ENCODE measurements at regions not wholly inside any gene's neighbourhood (a gene's known extent, or its start where the extent isn't known, plus 50 kb on each side); places are given as distances from the start of the nearest gene placed in this dataset.
"Not testable (repeated sequence)": the region's sequence is repeated elsewhere in the genome, so short reads cannot be mapped to it uniquely, and the experiment has no call there.

- Mint-ChIP-seq H3K4me1 (ENCODE audit: low read depth) (no peaks in the 10 kb centered on the region), H3K4me3 (no peak overlapping the region), H3K36me3 (ENCODE audit: low read depth) (no peaks in the 10 kb centered on the region), H3K27me3 (no peaks in the 10 kb centered on the region), H3K27ac (no peak overlapping the region), H3K9me3 (peaks cover 10% of the 10 kb centered on the region)
- CTCF ChIA-PET, result no interaction called here
- Histone ChIP-seq H3K9me3 (ENCODE audit: control insufficient read depth in 1 of 2, insufficient read depth in 1 of 2, low read length in 2 of 2) (peaks cover 3 to 7% of the 10 kb centered on the region in 2 experiments), H3K4me3 (ENCODE audit: low read length) (no peak overlapping the region), H3K27me3 (ENCODE audit: control insufficient read depth in 1 of 2, insufficient read depth in 2 of 2, low read length in 2 of 2) (no peaks in the 10 kb centered on the region), H3K36me3 (ENCODE audit: insufficient read depth, low read length) (no peaks in the 10 kb centered on the region), H3K4me1 (ENCODE audit: insufficient read depth, low read length) (no peaks in the 10 kb centered on the region), H3K27ac (ENCODE audit: low read depth in 1 of 2, low read length in 2 of 2) (no peak overlapping the region)
- no peak for ATAC-seq (ENCODE audit: poor library complexity)
- intact Hi-C loops (cut with DNase I, micrococcal nuclease), result no loop called here
- TF ChIP-seq CTCF (IDR thresholded peaks at IDR 0.05), result no peak
- POLR2A ChIA-PET, result no interaction called here
- DNase-seq, result no peak
These were observed 696.4 kb upstream of the ZNF804A start for GRCh38 chr2:183901931-183902330.

- H3K4me3 Mint-ChIP-seq, result no peak overlapping the region
- no peaks in the 10 kb centered on the region for H3K27me3 Mint-ChIP-seq
- H3K4me3 ChIP-seq (ENCODE audit: low read length), result no peak overlapping the region
- H3K9me3 ChIP-seq (ENCODE audit: control insufficient read depth in 1 of 2, insufficient read depth in 1 of 2, low read length in 2 of 2), result peaks cover 3 to 7% of the 10 kb centered on the region in 2 experiments
- H3K27ac ChIP-seq (ENCODE audit: low read depth in 1 of 2, low read length in 2 of 2), result no peak overlapping the region
- no peaks in the 10 kb centered on the region for H3K27me3 ChIP-seq (ENCODE audit: control insufficient read depth in 1 of 2, insufficient read depth in 2 of 2, low read length in 2 of 2)
- intact Hi-C loops (cut with DNase I, micrococcal nuclease), result no loop called here
- no peak for TF ChIP-seq CTCF (IDR thresholded peaks at IDR 0.05)
- no peaks in the 10 kb centered on the region for H3K4me1 Mint-ChIP-seq (ENCODE audit: low read depth)
- H3K36me3 Mint-ChIP-seq (ENCODE audit: low read depth), result no peaks in the 10 kb centered on the region
- DNase-seq (no peak), ATAC-seq (ENCODE audit: poor library complexity) (no peak)
- ChIA-PET CTCF (no interaction called here), POLR2A (no interaction called here)
- peaks cover 10% of the 10 kb centered on the region for H3K9me3 Mint-ChIP-seq
- H3K4me1 ChIP-seq (ENCODE audit: insufficient read depth, low read length), result no peaks in the 10 kb centered on the region
- no peak overlapping the region for H3K27ac Mint-ChIP-seq
- no peaks in the 10 kb centered on the region for H3K36me3 ChIP-seq (ENCODE audit: insufficient read depth, low read length)
These were observed 695.3 kb upstream of the ZNF804A start for GRCh38 chr2:183903026-183903425.

- H3K4me1 Mint-ChIP-seq (ENCODE audit: low read depth); H3K27me3 ChIP-seq (ENCODE audit: control insufficient read depth in 1 of 2, insufficient read depth in 2 of 2, low read length in 2 of 2); H3K36me3 ChIP-seq (ENCODE audit: insufficient read depth, low read length); H3K27ac ChIP-seq (ENCODE audit: low read depth in 1 of 2, low read length in 2 of 2); H3K4me1 ChIP-seq (ENCODE audit: insufficient read depth, low read length); CTCF ChIA-PET; H3K36me3 Mint-ChIP-seq (ENCODE audit: low read depth); H3K9me3 ChIP-seq (ENCODE audit: control insufficient read depth in 1 of 2, insufficient read depth in 1 of 2, low read length in 2 of 2); H3K4me3 Mint-ChIP-seq; intact Hi-C loops (cut with DNase I, micrococcal nuclease); H3K9me3 Mint-ChIP-seq; ATAC-seq (ENCODE audit: poor library complexity); DNase-seq; POLR2A ChIA-PET; H3K27me3 Mint-ChIP-seq; H3K4me3 ChIP-seq (ENCODE audit: low read length); H3K27ac Mint-ChIP-seq: not testable (repeated sequence)
These were observed 682.3 kb upstream of the ZNF804A start for GRCh38 chr2:183916041-183916440.

- Histone ChIP-seq H3K27ac (ENCODE audit: low read depth in 1 of 2, low read length in 2 of 2) (no peak overlapping the region), H3K4me1 (ENCODE audit: insufficient read depth, low read length) (no peaks in the 10 kb centered on the region), H3K9me3 (ENCODE audit: control insufficient read depth in 1 of 2, insufficient read depth in 1 of 2, low read length in 2 of 2) (no peaks in the 10 kb centered on the region), H3K27me3 (ENCODE audit: control insufficient read depth in 1 of 2, insufficient read depth in 2 of 2, low read length in 2 of 2) (no peaks in the 10 kb centered on the region), H3K36me3 (ENCODE audit: insufficient read depth, low read length) (no peaks in the 10 kb centered on the region), H3K4me3 (ENCODE audit: low read length) (no peak overlapping the region)
- Mint-ChIP-seq H3K4me3 (no peak overlapping the region), H3K4me1 (ENCODE audit: low read depth) (no peaks in the 10 kb centered on the region), H3K27me3 (no peaks in the 10 kb centered on the region), H3K36me3 (ENCODE audit: low read depth) (no peaks in the 10 kb centered on the region), H3K9me3 (peaks cover 2% of the 10 kb centered on the region), H3K27ac (no peak overlapping the region)
- ChIA-PET POLR2A (no interaction called here), CTCF (no interaction called here)
- no peak for DNase-seq
- TF ChIP-seq CTCF (IDR thresholded peaks at IDR 0.05), result no peak
- no peak for ATAC-seq (ENCODE audit: poor library complexity)
- intact Hi-C loops (cut with DNase I, micrococcal nuclease), result no loop called here
These were observed 679.2 kb upstream of the ZNF804A start for GRCh38 chr2:183919167-183919566.
